ENCODE measurements at regions not wholly inside any gene's neighbourhood (a gene's known extent, or its start where the extent isn't known, plus 50 kb on each side); places are given as distances from the start of the nearest gene placed in this dataset.

- no peak overlapping the region for H3K4me3 ChIP-seq
- no peaks in the 10 kb centered on the region for H3K27me3 ChIP-seq
- H3K36me3 ChIP-seq (ENCODE audit: low read depth, missing control alignments), result no peaks in the 10 kb centered on the region
- intact Hi-C loops (cut with DNase I; ENCODE audit: low total_unique reads), result no loop called here
- no peak overlapping the region for H3K27ac ChIP-seq
- no peaks in the 10 kb centered on the region for H3K9me3 ChIP-seq
- no peaks in the 10 kb centered on the region for H3K4me1 ChIP-seq
- no peak for TF ChIP-seq POLR2A (IDR thresholded peaks at IDR 0.05)
- TF ChIP-seq, protein P1, sequence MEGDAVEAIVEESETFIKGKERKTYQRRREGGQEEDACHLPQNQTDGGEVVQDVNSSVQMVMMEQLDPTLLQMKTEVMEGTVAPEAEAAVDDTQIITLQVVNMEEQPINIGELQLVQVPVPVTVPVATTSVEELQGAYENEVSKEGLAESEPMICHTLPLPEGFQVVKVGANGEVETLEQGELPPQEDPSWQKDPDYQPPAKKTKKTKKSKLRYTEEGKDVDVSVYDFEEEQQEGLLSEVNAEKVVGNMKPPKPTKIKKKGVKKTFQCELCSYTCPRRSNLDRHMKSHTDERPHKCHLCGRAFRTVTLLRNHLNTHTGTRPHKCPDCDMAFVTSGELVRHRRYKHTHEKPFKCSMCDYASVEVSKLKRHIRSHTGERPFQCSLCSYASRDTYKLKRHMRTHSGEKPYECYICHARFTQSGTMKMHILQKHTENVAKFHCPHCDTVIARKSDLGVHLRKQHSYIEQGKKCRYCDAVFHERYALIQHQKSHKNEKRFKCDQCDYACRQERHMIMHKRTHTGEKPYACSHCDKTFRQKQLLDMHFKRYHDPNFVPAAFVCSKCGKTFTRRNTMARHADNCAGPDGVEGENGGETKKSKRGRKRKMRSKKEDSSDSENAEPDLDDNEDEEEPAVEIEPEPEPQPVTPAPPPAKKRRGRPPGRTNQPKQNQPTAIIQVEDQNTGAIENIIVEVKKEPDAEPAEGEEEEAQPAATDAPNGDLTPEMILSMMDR (IDR thresholded peaks at IDR 0.05), result no peak
- 77% methylated on average over 1 of the region's 1 CpG for WGBS, 2 donors
- no peak for DNase-seq
Measured at GRCh38 chr13:22162889-22163288, 492.0 kb downstream of the FGF9 start.

DNA sequence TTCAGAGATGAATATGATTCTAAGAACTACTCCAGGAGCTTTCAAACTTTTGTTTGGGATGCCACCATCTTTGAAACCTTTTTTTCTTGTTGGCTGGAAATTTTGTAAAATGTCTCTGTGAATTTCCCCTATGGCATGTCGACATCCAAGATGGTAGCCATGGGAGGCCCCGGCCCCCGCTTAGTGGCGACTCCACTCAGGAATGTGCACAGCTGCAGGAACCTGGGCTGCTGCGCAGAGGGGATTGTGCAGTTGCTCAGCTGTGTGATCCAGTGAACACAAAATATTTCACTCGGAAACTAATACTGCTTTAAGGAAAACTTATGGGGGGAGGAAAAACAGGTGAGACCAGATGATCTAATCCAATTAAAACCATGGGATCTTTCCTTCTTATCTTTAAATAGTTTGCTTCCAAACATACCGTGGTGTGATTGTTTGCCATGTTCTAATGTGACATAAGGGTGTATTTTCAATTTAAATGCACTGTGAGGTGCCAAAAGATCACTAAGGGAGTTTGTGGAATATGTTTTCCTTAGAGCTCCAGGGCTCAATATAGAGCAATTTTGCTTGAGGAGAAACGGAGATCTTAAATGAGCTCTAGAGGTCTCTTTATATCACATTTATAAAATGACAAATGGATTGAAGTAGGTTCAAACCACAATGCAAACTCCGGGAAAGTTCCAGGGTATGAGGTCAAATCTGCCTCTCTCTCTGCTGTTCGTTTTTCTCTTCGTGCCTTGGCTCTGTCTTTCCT lies 497.7 kb downstream of the FGF9 start:
- Histone ChIP-seq H3K9me3 (no peaks in the 10 kb centered on the region), H3K36me3 (ENCODE audit: low read depth, missing control alignments) (no peaks in the 10 kb centered on the region), H3K27ac (no peak overlapping the region), H3K4me1 (no peaks in the 10 kb centered on the region), H3K4me3 (no peak overlapping the region), H3K27me3 (no peaks in the 10 kb centered on the region)
- 77 to 79% methylated on average over 11 of the region's 11 CpGs for WGBS, 2 donors
- TF ChIP-seq, protein P1 (IDR thresholded peaks at IDR 0.05), result no peak
- no peak for TF ChIP-seq POLR2A (IDR thresholded peaks at IDR 0.05)
- no peak for DNase-seq
- intact Hi-C loops (cut with DNase I; ENCODE audit: low total_unique reads), result no loop called here

DNA sequence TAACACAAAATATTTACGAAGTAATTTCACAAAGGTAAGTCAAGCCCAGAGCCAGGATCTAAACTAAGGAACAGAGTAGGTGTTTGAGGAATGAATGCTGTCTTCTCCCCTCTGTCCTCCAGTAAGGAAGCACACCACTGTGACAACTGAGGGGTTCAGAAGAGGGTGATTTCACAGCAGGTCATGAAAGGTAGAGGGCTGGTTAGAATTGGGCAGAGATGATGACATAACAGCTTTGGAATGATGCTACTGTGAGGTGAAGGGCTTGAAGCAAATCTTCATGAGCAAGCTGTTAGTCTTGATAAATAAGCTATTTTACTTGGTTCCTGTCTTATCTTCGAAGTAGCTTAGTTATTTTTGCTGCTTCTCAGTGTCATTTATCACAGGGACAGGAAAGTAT lies 498.6 kb downstream of the FGF9 start:
- intact Hi-C loops (cut with DNase I; ENCODE audit: low total_unique reads), result no loop called here
- Histone ChIP-seq H3K9me3 (no peaks in the 10 kb centered on the region), H3K36me3 (ENCODE audit: low read depth, missing control alignments) (no peaks in the 10 kb centered on the region), H3K27ac (no peak overlapping the region), H3K27me3 (no peaks in the 10 kb centered on the region), H3K4me1 (no peaks in the 10 kb centered on the region), H3K4me3 (no peak overlapping the region)
- WGBS, 2 donors, result 58 to 63% methylated on average over 2 of the region's 2 CpGs
- DNase-seq, result no peak
- TF ChIP-seq, protein P1 (IDR thresholded peaks at IDR 0.05), result no peak
- no peak for TF ChIP-seq POLR2A (IDR thresholded peaks at IDR 0.05)

DNA sequence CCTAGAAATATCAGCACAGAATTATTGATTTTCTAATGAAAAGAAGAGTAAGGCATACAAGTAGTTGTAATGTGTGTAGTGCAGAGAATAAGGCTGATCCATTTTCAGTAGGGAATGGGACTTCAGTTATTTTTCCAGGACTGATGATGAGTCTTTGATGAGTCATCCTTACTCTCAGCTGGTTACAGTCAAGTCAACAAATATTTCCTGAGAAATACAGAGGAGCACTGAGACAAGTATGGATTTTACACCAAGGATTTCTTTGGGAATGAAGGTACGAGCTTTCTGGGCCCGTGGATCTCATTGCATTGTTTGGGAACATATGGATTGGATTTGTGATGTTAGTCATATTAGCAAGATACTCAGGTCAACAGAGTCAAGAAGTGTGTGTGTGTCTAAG lies 502.7 kb downstream of the FGF9 start:
- Histone ChIP-seq H3K27ac (no peak overlapping the region), H3K27me3 (no peaks in the 10 kb centered on the region), H3K4me3 (no peak overlapping the region), H3K36me3 (ENCODE audit: low read depth, missing control alignments) (no peaks in the 10 kb centered on the region), H3K4me1 (no peaks in the 10 kb centered on the region), H3K9me3 (no peaks in the 10 kb centered on the region)
- no peak for TF ChIP-seq POLR2A (IDR thresholded peaks at IDR 0.05)
- TF ChIP-seq, protein P1 (IDR thresholded peaks at IDR 0.05), result no peak
- DNase-seq, result no peak
- 89 to 94% methylated on average over 2 of the region's 2 CpGs for WGBS, 2 donors
- intact Hi-C loops (cut with DNase I; ENCODE audit: low total_unique reads), result no loop called here

GRCh38 chr13:22175241-22175640 lies 504.4 kb downstream of the FGF9 start:
- peak; percentile 22 for DNase-seq
- intact Hi-C loops (cut with DNase I; ENCODE audit: low total_unique reads), result no loop called here
- H3K9me3 ChIP-seq, result no peaks in the 10 kb centered on the region
- no peaks in the 10 kb centered on the region for H3K36me3 ChIP-seq (ENCODE audit: low read depth, missing control alignments)
- TF ChIP-seq, protein P1 (IDR thresholded peaks at IDR 0.05), result no peak
- no peak for TF ChIP-seq POLR2A (IDR thresholded peaks at IDR 0.05)
- 43 to 60% methylated on average over 8 of the region's 8 CpGs for WGBS, 2 donors
- H3K27me3 ChIP-seq, result no peaks in the 10 kb centered on the region
- no peak overlapping the region for H3K4me3 ChIP-seq
- no peaks in the 10 kb centered on the region for H3K4me1 ChIP-seq
- H3K27ac ChIP-seq, result peak overlapping the region in 1 of 2 donors; percentile 13

All from testis (tissue), 2 donors.